ENCODE measurements at regions not wholly inside any gene's neighbourhood (a gene's known extent, or its start where the extent isn't known, plus 50 kb on each side); places are given as distances from the start of the nearest gene placed in this dataset.
"Not testable (repeated sequence)": the region's sequence is repeated elsewhere in the genome, so short reads cannot be mapped to it uniquely, and the experiment has no call there.

GRCh38 chr4:58871509-58871908 lies 1761.3 kb upstream of the IGFBP7 start:
- no peaks in the 10 kb centered on the region for H3K9me3 ChIP-seq (ENCODE audit: low read length)
- no peak overlapping the region for H2AFZ ChIP-seq (ENCODE audit: low read depth, low read length)
- no peaks in the 10 kb centered on the region for H3K27me3 ChIP-seq (ENCODE audit: insufficient read depth, low read length)
- H3K4me1 ChIP-seq (ENCODE audit: insufficient read depth, low read length), result no peaks in the 10 kb centered on the region
- no peak overlapping the region for H3K4me3 ChIP-seq (ENCODE audit: low read length)
- no peaks in the 10 kb centered on the region for H3K36me3 ChIP-seq (ENCODE audit: insufficient read depth, low read length)

- H2AFZ ChIP-seq (ENCODE audit: low read depth, low read length), result no peak overlapping the region
- H3K27me3 ChIP-seq (ENCODE audit: insufficient read depth, low read length), result no peaks in the 10 kb centered on the region
- no peaks in the 10 kb centered on the region for H3K9me3 ChIP-seq (ENCODE audit: low read length)
- no peaks in the 10 kb centered on the region for H3K36me3 ChIP-seq (ENCODE audit: insufficient read depth, low read length)
- no peaks in the 10 kb centered on the region for H3K4me1 ChIP-seq (ENCODE audit: insufficient read depth, low read length)
- no peak overlapping the region for H3K4me3 ChIP-seq (ENCODE audit: low read length)
Measured at GRCh38 chr4:58849026-58849425, 1738.8 kb upstream of the IGFBP7 start.

DNA sequence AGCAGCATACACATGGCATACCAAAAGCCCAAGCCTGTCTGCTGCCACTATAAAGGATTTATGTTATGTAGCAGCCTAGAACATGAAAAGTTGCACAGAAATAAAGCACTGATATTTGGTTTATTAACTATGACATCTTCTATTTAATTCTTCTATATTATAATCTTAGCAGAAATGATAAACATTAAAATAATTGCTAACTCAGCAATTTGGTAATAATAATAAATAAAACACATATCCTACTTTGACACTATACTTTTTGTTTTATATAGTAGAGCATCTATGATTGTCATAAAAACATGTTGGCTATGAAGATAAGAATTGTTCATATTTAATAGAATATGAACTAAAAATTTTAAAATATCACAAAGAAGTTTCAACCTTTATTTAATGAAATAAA lies 1733.3 kb upstream of the IGFBP7 start:
- Histone ChIP-seq H3K36me3 (ENCODE audit: insufficient read depth, low read length) (no peaks in the 10 kb centered on the region), H3K4me1 (ENCODE audit: insufficient read depth, low read length) (peaks cover 5% of the 10 kb centered on the region), H3K27me3 (ENCODE audit: insufficient read depth, low read length) (no peaks in the 10 kb centered on the region), H3K9me3 (ENCODE audit: low read length) (no peaks in the 10 kb centered on the region), H3K4me3 (ENCODE audit: low read length) (no peak overlapping the region), H2AFZ (ENCODE audit: low read depth, low read length) (no peak overlapping the region)

GRCh38 chr4:58833126-58833525 lies 1722.9 kb upstream of the IGFBP7 start:
- no peaks in the 10 kb centered on the region for H3K36me3 ChIP-seq (ENCODE audit: insufficient read depth, low read length)
- no peaks in the 10 kb centered on the region for H3K9me3 ChIP-seq (ENCODE audit: low read length)
- H3K4me1 ChIP-seq (ENCODE audit: insufficient read depth, low read length), result no peaks in the 10 kb centered on the region
- H3K27me3 ChIP-seq (ENCODE audit: insufficient read depth, low read length), result no peaks in the 10 kb centered on the region
- H3K4me3 ChIP-seq (ENCODE audit: low read length), result no peak overlapping the region
- H2AFZ ChIP-seq (ENCODE audit: low read depth, low read length), result no peak overlapping the region

DNA sequence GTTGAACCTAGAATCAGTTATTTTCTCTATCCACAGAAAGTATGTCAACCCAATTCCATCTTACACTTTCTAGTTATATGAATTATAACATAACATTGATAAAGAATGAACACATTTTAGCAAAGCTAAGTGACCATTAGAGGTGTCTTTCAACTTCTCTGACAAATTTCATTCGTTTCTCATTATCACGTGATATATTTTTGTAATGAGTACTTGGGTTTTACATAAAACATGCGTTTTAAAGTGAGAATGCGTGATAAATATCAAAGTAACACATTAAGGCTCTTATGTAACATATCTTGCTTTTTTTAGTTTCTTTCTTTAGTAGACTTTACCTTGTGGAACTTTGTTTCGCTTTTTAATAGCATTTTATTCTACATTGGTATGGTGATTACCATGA lies 1715.1 kb upstream of the IGFBP7 start:
- Histone ChIP-seq H3K27me3 (ENCODE audit: insufficient read depth, low read length) (no peaks in the 10 kb centered on the region), H3K4me1 (ENCODE audit: insufficient read depth, low read length) (no peaks in the 10 kb centered on the region), H3K9me3 (ENCODE audit: low read length) (no peaks in the 10 kb centered on the region), H3K36me3 (ENCODE audit: insufficient read depth, low read length) (no peaks in the 10 kb centered on the region), H2AFZ (ENCODE audit: low read depth, low read length) (no peak overlapping the region), H3K4me3 (ENCODE audit: low read length) (no peak overlapping the region)

GRCh38 chr4:58818560-58818959 lies 1708.4 kb upstream of the IGFBP7 start:
- not testable (repeated sequence) for H2AFZ ChIP-seq (ENCODE audit: low read depth, low read length); H3K27me3 ChIP-seq (ENCODE audit: insufficient read depth, low read length); H3K4me3 ChIP-seq (ENCODE audit: low read length); H3K9me3 ChIP-seq (ENCODE audit: low read length); H3K4me1 ChIP-seq (ENCODE audit: insufficient read depth, low read length); H3K36me3 ChIP-seq (ENCODE audit: insufficient read depth, low read length)

DNA sequence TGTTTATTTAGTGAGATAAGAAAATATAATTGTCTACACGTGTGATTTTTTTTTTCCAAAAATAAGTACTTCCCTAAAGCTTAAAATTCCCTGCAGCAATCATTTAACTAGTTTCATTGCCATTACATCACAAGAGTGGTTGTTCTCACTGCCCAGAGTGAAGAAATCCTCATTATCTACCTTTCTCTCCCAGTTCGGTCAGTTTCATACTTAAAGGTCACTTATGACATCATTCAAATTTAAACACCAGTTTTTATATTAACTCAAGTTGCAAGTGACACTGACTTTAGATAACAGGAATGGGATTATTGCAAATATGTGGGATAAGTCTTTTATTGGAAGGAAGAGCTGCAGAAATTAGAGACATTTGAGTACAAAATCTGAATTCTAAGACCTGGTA lies 1699.8 kb upstream of the IGFBP7 start:
- no peak overlapping the region for H3K4me3 ChIP-seq (ENCODE audit: low read length)
- H3K27me3 ChIP-seq (ENCODE audit: insufficient read depth, low read length), result no peaks in the 10 kb centered on the region
- no peak overlapping the region for H2AFZ ChIP-seq (ENCODE audit: low read depth, low read length)
- H3K4me1 ChIP-seq (ENCODE audit: insufficient read depth, low read length), result peaks cover 3% of the 10 kb centered on the region
- H3K36me3 ChIP-seq (ENCODE audit: insufficient read depth, low read length), result no peaks in the 10 kb centered on the region
- no peaks in the 10 kb centered on the region for H3K9me3 ChIP-seq (ENCODE audit: low read length)

GRCh38 chr4:58809366-58809765 lies 1699.2 kb upstream of the IGFBP7 start:
- Histone ChIP-seq H3K36me3 (ENCODE audit: insufficient read depth, low read length) (no peaks in the 10 kb centered on the region), H3K27me3 (ENCODE audit: insufficient read depth, low read length) (no peaks in the 10 kb centered on the region), H3K9me3 (ENCODE audit: low read length) (no peaks in the 10 kb centered on the region), H3K4me1 (ENCODE audit: insufficient read depth, low read length) (peaks cover 3% of the 10 kb centered on the region), H2AFZ (ENCODE audit: low read depth, low read length) (no peak overlapping the region), H3K4me3 (ENCODE audit: low read length) (no peak overlapping the region)

DNA sequence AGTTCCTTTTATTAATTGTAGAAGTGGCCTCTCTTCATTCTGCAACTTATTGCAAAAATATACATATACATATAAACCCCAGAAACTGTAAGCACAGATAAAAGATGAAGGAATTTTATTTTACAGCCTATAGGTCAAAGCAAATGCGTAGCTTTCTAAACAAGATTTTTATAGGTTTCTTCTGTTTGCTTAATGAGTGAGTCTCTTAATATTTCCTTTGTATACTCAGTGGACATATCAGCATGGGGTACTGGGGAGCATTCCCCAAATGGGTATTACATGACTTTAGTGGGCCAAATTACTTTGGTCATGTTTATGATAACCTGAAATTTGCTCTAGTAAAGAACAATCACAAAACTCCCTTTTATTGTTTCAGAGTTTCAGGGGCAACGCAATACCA lies 1698.6 kb upstream of the IGFBP7 start:
- Histone ChIP-seq H3K36me3 (ENCODE audit: insufficient read depth, low read length) (no peaks in the 10 kb centered on the region), H3K9me3 (ENCODE audit: low read length) (no peaks in the 10 kb centered on the region), H3K4me3 (ENCODE audit: low read length) (no peak overlapping the region), H3K27me3 (ENCODE audit: insufficient read depth, low read length) (no peaks in the 10 kb centered on the region), H2AFZ (ENCODE audit: low read depth, low read length) (no peak overlapping the region), H3K4me1 (ENCODE audit: insufficient read depth, low read length) (peaks cover 3% of the 10 kb centered on the region)

DNA sequence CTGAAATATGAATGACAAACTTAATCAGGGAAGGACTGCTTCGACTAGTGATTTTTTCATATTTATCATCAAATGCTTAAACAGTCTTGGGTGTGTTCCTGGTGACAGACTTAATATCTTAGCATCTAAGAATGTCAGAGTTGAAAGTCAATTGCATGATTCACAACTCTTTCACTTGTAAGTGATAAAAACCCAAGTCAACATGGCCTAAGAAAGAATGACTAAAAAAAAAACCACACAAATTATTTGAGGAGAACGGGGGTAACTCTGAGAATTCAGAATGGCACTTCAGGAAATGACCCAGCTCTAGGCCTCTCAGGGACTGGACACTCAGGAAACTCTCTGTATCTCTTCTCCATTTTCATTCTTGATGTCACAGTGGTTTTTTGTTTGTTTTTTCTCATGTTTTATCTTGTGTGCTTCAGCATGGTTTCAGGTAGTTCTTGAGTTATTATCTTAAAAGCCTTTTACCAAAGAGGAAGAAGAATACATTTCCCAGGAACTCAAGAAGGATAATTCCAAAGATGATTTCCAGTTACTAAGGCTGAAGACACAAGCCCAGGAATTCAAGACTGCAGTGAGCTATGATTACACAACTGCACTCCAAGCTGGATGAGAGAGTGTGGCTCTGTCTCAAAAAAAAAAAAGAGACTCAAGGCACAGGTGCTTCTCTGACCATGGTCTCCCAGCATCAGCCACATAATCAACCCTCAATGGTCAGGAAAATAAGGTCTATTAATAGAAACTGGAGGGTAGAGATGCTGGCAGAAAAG lies 1697.8 kb upstream of the IGFBP7 start:
- no peak overlapping the region for H3K4me3 ChIP-seq (ENCODE audit: low read length)
- H3K9me3 ChIP-seq (ENCODE audit: low read length), result no peaks in the 10 kb centered on the region
- no peaks in the 10 kb centered on the region for H3K36me3 ChIP-seq (ENCODE audit: insufficient read depth, low read length)
- no peak overlapping the region for H2AFZ ChIP-seq (ENCODE audit: low read depth, low read length)
- peaks cover 3% of the 10 kb centered on the region for H3K4me1 ChIP-seq (ENCODE audit: insufficient read depth, low read length)
- H3K27me3 ChIP-seq (ENCODE audit: insufficient read depth, low read length), result no peaks in the 10 kb centered on the region

GRCh38 chr4:58776627-58777026 lies 1666.4 kb upstream of the IGFBP7 start:
- Histone ChIP-seq H3K9me3 (ENCODE audit: low read length) (no peaks in the 10 kb centered on the region), H3K27me3 (ENCODE audit: insufficient read depth, low read length) (no peaks in the 10 kb centered on the region), H3K4me3 (ENCODE audit: low read length) (no peak overlapping the region), H3K36me3 (ENCODE audit: insufficient read depth, low read length) (no peaks in the 10 kb centered on the region), H3K4me1 (ENCODE audit: insufficient read depth, low read length) (no peaks in the 10 kb centered on the region), H2AFZ (ENCODE audit: low read depth, low read length) (no peak overlapping the region)

DNA sequence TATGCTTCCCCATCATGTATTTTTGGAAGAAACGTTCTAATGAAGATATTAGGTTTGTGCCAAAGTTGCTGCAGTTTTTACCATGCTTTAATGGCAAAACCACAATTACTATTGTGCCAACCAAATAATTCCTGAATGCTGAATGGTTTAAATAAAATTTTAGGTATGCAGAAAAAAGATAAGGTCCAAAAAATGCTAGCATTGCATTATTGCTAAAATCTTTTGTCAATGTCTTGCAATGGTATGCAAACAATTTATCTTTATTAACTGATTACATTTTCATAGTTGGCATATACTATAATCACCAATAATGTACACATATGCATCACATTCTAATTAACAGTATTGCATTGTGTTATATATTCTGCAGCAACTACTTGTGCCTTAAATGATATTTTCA lies 1657.4 kb upstream of the IGFBP7 start:
- no peak overlapping the region for H2AFZ ChIP-seq (ENCODE audit: low read depth, low read length)
- no peaks in the 10 kb centered on the region for H3K4me1 ChIP-seq (ENCODE audit: insufficient read depth, low read length)
- H3K9me3 ChIP-seq (ENCODE audit: low read length), result no peaks in the 10 kb centered on the region
- H3K27me3 ChIP-seq (ENCODE audit: insufficient read depth, low read length), result no peaks in the 10 kb centered on the region
- H3K4me3 ChIP-seq (ENCODE audit: low read length), result no peak overlapping the region
- H3K36me3 ChIP-seq (ENCODE audit: insufficient read depth, low read length), result no peaks in the 10 kb centered on the region

DNA sequence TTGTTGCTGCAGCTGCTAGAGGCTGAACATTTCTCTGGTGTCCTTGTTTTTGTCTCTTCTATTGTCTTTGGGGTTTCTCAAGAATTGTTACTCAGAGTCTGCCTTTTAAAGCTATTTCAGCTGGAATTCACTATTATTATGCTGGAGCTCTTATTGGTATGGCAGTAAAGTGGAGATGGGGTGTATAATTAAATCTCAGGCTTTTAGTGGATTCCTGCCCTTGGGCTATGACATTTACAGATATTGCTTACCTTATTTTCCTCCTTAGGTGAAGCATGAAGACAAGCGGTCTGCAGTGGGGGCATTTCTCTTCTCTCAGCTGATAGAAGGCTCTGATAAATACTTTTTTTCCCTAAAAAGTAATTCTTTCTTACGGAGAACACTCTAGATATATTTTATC lies 1656.6 kb upstream of the IGFBP7 start:
- H3K4me1 ChIP-seq (ENCODE audit: insufficient read depth, low read length), result no peaks in the 10 kb centered on the region
- no peak overlapping the region for H2AFZ ChIP-seq (ENCODE audit: low read depth, low read length)
- H3K9me3 ChIP-seq (ENCODE audit: low read length), result no peaks in the 10 kb centered on the region
- H3K4me3 ChIP-seq (ENCODE audit: low read length), result no peak overlapping the region
- H3K36me3 ChIP-seq (ENCODE audit: insufficient read depth, low read length), result no peaks in the 10 kb centered on the region
- no peaks in the 10 kb centered on the region for H3K27me3 ChIP-seq (ENCODE audit: insufficient read depth, low read length)

DNA sequence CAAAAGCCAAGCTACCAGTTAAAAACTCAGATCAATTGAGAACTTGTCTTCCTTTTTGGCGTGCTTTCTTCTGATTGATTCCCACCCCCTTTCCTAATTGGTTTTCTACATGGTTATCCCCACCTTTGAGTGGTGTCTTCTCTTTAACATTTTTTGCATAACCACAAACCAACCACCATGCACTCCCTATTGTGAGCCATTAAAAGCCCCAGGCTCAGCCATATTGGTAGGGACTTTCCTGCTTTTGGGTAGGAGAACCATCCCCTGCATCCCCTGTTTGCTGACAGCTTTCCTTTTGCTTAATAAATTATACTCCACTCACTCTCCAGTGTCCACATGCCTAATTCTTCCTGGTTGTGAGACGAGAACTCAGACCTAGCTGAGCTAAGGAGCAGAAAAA lies 1651.4 kb upstream of the IGFBP7 start:
- Histone ChIP-seq H2AFZ (ENCODE audit: low read depth, low read length) (no peak overlapping the region), H3K36me3 (ENCODE audit: insufficient read depth, low read length) (no peaks in the 10 kb centered on the region), H3K9me3 (ENCODE audit: low read length) (no peaks in the 10 kb centered on the region), H3K27me3 (ENCODE audit: insufficient read depth, low read length) (no peaks in the 10 kb centered on the region), H3K4me1 (ENCODE audit: insufficient read depth, low read length) (no peaks in the 10 kb centered on the region), H3K4me3 (ENCODE audit: low read length) (no peak overlapping the region)
